HL-60 (cell line): ENCODE measurements at regions not wholly inside any gene's neighbourhood (a gene's known extent, or its start where the extent isn't known, plus 50 kb on each side); places are given as distances from the start of the nearest gene placed in this dataset.

Experiments used
- DNase-seq, 2 experiments: peaks; one replicate each; pipeline ENCODE4 v3.0.0-alpha.2; 2010 to 2020; ENCODE audit warnings: low read depth in 1 of 2, low spot score in 1 of 2
- H3K27ac ChIP-seq: fragments of 250-450 bp; sonication (Bioruptor Pico); replicated peaks from 2 replicates; pipeline ENCODE4 v1.5.1; 2020; ENCODE audit warnings: mild to moderate bottlenecking, moderate library complexity
- H3K27me3 ChIP-seq: fragments of 250-450 bp; sonication (Bioruptor Pico); 2 replicates; pipeline ENCODE4 v1.5.1; 2021; ENCODE audit warnings: mild to moderate bottlenecking, moderate library complexity; ENCODE audit not compliant: insufficient read depth, poor library complexity, severe bottlenecking
- H3K4me3 ChIP-seq: replicated peaks from 2 replicates; pipeline ENCODE4 v1.5.1; 2011; ENCODE audit warnings: mild to moderate bottlenecking, control low read depth, low read length; ENCODE audit not compliant: insufficient read depth
- CTCF ChIP-seq: IDR thresholded peaks from one replicate; pipeline ENCODE4 v1.5.1; 2011; ENCODE audit warnings: low read length, control low read depth, inconsistent platforms; ENCODE audit not compliant: insufficient read depth
- GABPA ChIP-seq: IDR thresholded peaks from 2 replicates; pipeline ENCODE4 v1.6.1; 2012; ENCODE audit warnings: low read depth
- POLR2AphosphoS5 ChIP-seq: IDR thresholded peaks from 2 replicates; pipeline ENCODE4 v1.6.1; 2012; ENCODE audit warnings: low read depth
- REST ChIP-seq: IDR thresholded peaks from 2 replicates; pipeline ENCODE4 v1.6.1; 2012; ENCODE audit warnings: low read depth; ENCODE audit not compliant: insufficient replicate concordance
- SPI1 ChIP-seq: IDR thresholded peaks from 2 replicates; pipeline ENCODE4 v1.6.1; 2012; ENCODE audit warnings: low read depth, mild to moderate bottlenecking, borderline replicate concordance

- H3K27me3 ChIP-seq: no peaks in the 10 kb centered on the region
- H3K27ac ChIP-seq: no peak overlapping the region
- DNase-seq: no peak
- TF ChIP-seq REST (no peak), SPI1 (no peak), POLR2AphosphoS5 (no peak), GABPA (no peak), CTCF (no peak)
- H3K4me3 ChIP-seq: no peak overlapping the region
These were observed 421.9 kb upstream of the ADAMTS5 start for GRCh38 chr21:27388825-27389224.

GRCh38 chr21:27382404-27382803, 415.5 kb upstream of the ADAMTS5 start:
- Histone ChIP-seq H3K27ac (no peak overlapping the region), H3K4me3 (no peak overlapping the region), H3K27me3 (no peaks in the 10 kb centered on the region)
- TF ChIP-seq GABPA: no peak
- no peak for TF ChIP-seq POLR2AphosphoS5
- DNase-seq: no peak

GRCh38 chr21:27380303-27380702, 413.4 kb upstream of the ADAMTS5 start:
- DNase-seq: no peak
- TF ChIP-seq CTCF (no peak), REST (no peak), POLR2AphosphoS5 (no peak), GABPA (no peak), SPI1 (no peak)
- Histone ChIP-seq H3K27me3 (no peaks in the 10 kb centered on the region), H3K27ac (no peak overlapping the region), H3K4me3 (no peak overlapping the region)

GRCh38 chr21:27379354-27379753, 412.5 kb upstream of the ADAMTS5 start:
- Histone ChIP-seq H3K27me3 (no peaks in the 10 kb centered on the region), H3K4me3 (no peak overlapping the region), H3K27ac (no peak overlapping the region)
- DNase-seq: no peak
- TF ChIP-seq POLR2AphosphoS5: no peak
- no peak for TF ChIP-seq REST
- no peak for TF ChIP-seq GABPA
- no peak for TF ChIP-seq SPI1
- no peak for TF ChIP-seq CTCF
